ENCODE measurements at regions not wholly inside any gene's neighbourhood (a gene's known extent, or its start where the extent isn't known, plus 50 kb on each side); places are given as distances from the start of the nearest gene placed in this dataset.
"Not testable (repeated sequence)": the region's sequence is repeated elsewhere in the genome, so short reads cannot be mapped to it uniquely, and the experiment has no call there.

DNA sequence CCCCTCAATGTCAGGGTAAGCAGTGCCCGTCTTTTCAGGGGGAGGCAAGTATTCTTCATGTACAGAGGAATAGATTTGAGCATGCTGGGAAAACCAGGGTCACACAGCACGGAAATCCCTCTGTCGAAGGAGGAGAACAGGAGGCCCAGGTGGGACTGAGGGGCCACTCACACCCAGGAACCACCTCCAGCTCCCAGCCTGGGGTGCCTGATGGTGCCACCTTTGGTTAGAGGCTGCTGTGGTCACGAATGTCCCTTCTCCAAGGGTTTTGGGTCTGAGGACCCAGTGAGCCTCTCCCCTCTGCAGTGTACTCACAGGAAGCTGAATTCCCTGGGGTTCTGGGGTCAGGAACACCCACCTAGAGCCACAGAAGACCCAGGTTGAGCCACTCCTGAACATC lies 197.3 kb downstream of the ANKRD30B start:
- TF ChIP-seq, protein P1, sequence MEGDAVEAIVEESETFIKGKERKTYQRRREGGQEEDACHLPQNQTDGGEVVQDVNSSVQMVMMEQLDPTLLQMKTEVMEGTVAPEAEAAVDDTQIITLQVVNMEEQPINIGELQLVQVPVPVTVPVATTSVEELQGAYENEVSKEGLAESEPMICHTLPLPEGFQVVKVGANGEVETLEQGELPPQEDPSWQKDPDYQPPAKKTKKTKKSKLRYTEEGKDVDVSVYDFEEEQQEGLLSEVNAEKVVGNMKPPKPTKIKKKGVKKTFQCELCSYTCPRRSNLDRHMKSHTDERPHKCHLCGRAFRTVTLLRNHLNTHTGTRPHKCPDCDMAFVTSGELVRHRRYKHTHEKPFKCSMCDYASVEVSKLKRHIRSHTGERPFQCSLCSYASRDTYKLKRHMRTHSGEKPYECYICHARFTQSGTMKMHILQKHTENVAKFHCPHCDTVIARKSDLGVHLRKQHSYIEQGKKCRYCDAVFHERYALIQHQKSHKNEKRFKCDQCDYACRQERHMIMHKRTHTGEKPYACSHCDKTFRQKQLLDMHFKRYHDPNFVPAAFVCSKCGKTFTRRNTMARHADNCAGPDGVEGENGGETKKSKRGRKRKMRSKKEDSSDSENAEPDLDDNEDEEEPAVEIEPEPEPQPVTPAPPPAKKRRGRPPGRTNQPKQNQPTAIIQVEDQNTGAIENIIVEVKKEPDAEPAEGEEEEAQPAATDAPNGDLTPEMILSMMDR (IDR thresholded peaks at IDR 0.05; ENCODE audit: control insufficient read depth, extremely low read depth, insufficient read depth): no peak
- DNase-seq (ENCODE audit: low read depth): no peak
- H3K4me3 ChIP-seq (ENCODE audit: low read depth, low read length): no peak overlapping the region

- no peak for DNase-seq (ENCODE audit: low read depth)
- TF ChIP-seq, protein P1 (IDR thresholded peaks at IDR 0.05; ENCODE audit: control insufficient read depth, extremely low read depth, insufficient read depth): no peak
- no peak overlapping the region for H3K4me3 ChIP-seq (ENCODE audit: low read depth, low read length)
Observed at GRCh38 chr18:14945984-14946383, 198.0 kb downstream of the ANKRD30B start.

DNA sequence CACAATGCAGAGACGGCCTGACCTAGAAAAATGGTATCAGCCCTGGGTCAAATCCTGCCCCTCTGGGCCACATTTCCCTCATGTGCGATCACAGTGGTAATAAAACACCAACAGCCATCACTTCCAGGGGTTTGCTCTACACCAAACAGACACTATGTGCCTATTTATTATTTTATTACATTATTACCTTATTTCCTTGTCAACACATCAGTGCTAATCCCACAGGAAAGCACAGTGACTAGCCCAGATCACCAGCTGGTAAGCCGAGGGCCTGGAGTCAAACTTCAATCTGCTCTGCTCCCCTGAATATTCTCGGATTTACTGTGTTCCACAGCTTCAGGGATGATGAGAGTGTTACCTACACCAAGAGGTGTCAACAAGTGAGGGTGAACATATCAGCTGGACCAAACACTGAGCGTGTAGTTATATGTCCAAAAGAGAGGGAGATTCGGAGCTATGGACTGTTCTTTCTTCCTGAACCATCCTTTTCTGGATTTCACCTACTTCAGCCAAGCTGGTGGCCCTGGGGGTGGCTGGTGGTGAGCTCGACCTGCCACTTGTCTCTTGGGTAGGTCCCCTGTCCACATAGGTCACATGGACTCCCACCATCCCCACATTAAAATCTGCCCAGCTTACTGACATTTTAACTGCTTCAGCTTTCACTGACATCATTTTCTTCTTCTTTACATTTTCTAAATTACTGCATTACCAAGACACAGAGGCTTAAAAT lies 198.9 kb downstream of the ANKRD30B start:
- peak; percentile 47 for DNase-seq (ENCODE audit: low read depth)
- H3K4me3 ChIP-seq (ENCODE audit: low read depth, low read length): not testable (repeated sequence)

DNA sequence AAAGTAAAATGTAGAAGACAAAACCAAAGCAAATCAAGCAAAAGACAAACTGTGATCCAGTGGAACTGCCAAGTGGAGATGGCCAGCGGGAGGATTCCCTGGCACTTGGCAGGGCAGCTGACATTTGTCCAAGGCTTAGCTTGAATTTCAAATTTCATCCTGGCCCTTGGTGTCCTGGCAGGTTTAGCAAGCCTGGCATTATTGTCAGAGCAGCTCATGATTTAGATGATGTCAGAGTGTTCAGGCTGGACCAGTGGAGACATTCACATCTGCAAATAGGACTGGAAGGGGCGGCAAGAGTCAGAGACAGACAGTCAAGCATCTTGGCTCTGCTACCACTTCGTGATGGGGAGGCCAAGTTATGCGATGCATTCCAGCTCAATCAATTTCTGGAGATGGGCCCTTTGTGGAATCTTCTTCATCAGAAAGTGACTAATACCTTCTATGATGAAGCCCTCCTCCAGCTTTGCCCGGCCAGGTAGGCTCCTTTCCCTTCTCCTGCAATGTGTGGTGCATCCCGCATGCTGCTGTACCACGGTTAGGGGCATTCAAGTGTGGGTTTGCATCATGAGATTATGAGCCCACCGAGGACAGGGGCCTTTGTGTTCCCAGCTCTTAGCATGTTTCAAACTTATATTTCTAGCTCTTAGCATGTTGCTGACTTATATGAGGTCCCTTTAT lies 199.7 kb downstream of the ANKRD30B start:
- peak; percentile 68 for DNase-seq (ENCODE audit: low read depth)

DNA sequence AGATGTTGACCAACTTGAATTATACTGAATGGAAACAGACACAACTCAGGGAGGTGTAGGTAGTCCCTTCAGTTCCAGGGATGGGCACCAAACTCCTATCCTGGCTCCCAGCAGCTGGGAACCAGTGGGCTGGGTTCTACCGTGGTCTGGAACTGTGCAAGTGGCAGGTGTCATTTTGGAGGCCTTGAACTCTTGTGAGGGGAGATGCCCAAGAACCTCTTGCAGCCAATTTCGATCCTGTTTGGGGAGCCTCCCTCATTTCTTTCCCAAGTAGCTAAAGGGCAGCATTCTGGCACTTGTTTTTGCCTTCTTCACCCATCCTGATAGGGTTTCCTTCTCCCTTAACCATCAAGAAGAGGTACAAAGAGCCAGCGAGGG lies 200.2 kb downstream of the ANKRD30B start:
- DNase-seq (ENCODE audit: low read depth): no peak
- no peak overlapping the region for H3K4me3 ChIP-seq (ENCODE audit: low read depth, low read length)
- TF ChIP-seq, protein P1 (IDR thresholded peaks at IDR 0.05; ENCODE audit: control insufficient read depth, extremely low read depth, insufficient read depth): no peak

More for the DNA sequence above, 199.7 kb downstream of the ANKRD30B start:
- H3K4me3 ChIP-seq (ENCODE audit: low read depth, low read length): no peak overlapping the region
- TF ChIP-seq, protein P1 (IDR thresholded peaks at IDR 0.05; ENCODE audit: control insufficient read depth, extremely low read depth, insufficient read depth): no peak

- TF ChIP-seq, protein P1 (IDR thresholded peaks at IDR 0.05; ENCODE audit: control insufficient read depth, extremely low read depth, insufficient read depth): no peak
- H3K4me3 ChIP-seq (ENCODE audit: low read depth, low read length): no peak overlapping the region
- DNase-seq (ENCODE audit: low read depth): no peak
Observed at GRCh38 chr18:14949800-14950664, 202.1 kb downstream of the ANKRD30B start.

DNA sequence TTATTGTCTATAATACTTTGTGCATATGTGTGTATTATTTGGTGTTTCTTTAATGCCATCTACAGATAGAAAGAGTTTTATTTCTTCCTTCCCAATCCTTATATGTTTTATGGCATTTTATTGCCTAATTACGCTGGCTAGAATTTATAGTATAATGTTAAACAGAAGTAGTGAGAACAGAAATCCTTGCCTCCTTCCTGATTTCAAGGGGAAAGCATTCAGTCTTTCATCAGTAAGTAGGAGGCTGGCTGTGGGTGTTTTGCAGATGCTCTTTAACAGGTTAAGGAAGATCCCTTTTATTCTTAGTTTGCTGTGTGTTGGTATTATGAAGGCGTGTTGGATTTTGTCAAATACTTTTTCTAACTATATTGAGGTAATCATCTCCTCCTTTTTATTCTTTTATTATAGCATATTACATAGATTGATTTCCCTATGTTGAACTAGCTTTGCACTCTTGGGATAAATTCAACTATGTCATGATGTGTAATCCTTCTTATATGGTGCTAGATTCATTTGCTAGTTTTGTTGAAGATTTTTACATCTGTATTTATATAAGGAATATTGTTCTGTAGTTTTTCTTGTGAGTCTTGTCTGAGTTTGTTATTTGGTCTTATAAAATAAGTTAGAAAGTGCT lies 204.6 kb downstream of the ANKRD30B start:
- not testable (repeated sequence) for DNase-seq (ENCODE audit: low read depth)

More for the DNA sequence above, 204.6 kb downstream of the ANKRD30B start:
- not testable (repeated sequence) for H3K4me3 ChIP-seq (ENCODE audit: low read depth, low read length)
